Mucosa of descending colon (tissue), 3 donors: ENCODE measurements at regions not wholly inside any gene's neighbourhood (a gene's known extent, or its start where the extent isn't known, plus 50 kb on each side); places are given as distances from the start of the nearest gene placed in this dataset.

Experiments used
- ATAC-seq: fragments of 200-7000 bp; cut with Tn5 transposase; one replicate; pipeline ENCODE4 v1.9.1; 2020; ENCODE audit warnings: mild to moderate bottlenecking, moderate library complexity
- DNase-seq, 3 donors: peaks; one replicate each; pipeline ENCODE4 v3.0.0-alpha.2; 2020
- H3K36me3 ChIP-seq: fragments of 200-600 bp; one replicate; pipeline ENCODE4 v1.8.0; 2021; ENCODE audit warnings: low read depth, mild to moderate bottlenecking
- H3K4me1 ChIP-seq: fragments of 200-600 bp; one replicate; pipeline ENCODE4 v1.8.0; 2021; ENCODE audit warnings: low read depth, mild to moderate bottlenecking
- H3K4me3 ChIP-seq: fragments of 200-600 bp; one replicate; pipeline ENCODE4 v1.8.0; 2021; ENCODE audit warnings: mild to moderate bottlenecking
- H3K9me3 ChIP-seq: fragments of 200-600 bp; one replicate; pipeline ENCODE4 v1.8.0; 2021; ENCODE audit warnings: mild to moderate bottlenecking
- intact Hi-C, 2 donors: fragments of 100-400 bp; cut with DNase I in 1 of 2; cut with micrococcal nuclease in 1 of 2; formaldehyde crosslinking; loops; one replicate each; pipeline versions ENCODE4 v1.11.0 to v1.11.1; 2022; cut with DNase I, micrococcal nuclease
- TF ChIP-seq, protein P1 (sequence below): fragments of 200-600 bp; IDR thresholded peaks from one replicate; pipeline ENCODE4 v1.8.0; 2022; ENCODE audit warnings: antibody characterized with exemption, mild to moderate bottlenecking
- donor health status: DM: no; HTN: no; CAD: no; lungs with moderate emphysema.
- donor health status: DM: no; HTN: no; CAD: no.
- donor health status: DM: no; HTN: yes; CAD: no.

DNA sequence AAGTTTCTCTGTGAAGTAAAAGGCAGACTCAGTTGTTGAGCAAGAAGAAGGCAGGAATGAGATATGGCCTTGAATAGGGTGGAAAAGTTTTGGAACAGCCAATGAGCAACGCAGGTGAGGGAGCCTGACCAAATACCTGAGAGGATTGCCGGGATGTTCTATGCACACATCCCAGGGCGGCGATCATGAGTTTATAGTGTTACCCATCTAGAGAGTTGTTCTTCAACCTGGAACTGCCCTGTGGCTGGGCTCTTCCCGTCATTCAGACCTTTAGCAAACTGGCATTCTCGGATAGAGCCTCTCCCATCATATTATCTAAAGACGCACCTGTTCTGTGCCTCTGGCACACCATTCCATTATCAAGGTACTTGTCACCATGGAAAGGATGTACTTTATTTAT lies 103.0 kb upstream of the KIF5B start:
- no peaks in the 10 kb centered on the region for H3K36me3 ChIP-seq
- H3K4me1 ChIP-seq: no peaks in the 10 kb centered on the region
- TF ChIP-seq, protein P1, sequence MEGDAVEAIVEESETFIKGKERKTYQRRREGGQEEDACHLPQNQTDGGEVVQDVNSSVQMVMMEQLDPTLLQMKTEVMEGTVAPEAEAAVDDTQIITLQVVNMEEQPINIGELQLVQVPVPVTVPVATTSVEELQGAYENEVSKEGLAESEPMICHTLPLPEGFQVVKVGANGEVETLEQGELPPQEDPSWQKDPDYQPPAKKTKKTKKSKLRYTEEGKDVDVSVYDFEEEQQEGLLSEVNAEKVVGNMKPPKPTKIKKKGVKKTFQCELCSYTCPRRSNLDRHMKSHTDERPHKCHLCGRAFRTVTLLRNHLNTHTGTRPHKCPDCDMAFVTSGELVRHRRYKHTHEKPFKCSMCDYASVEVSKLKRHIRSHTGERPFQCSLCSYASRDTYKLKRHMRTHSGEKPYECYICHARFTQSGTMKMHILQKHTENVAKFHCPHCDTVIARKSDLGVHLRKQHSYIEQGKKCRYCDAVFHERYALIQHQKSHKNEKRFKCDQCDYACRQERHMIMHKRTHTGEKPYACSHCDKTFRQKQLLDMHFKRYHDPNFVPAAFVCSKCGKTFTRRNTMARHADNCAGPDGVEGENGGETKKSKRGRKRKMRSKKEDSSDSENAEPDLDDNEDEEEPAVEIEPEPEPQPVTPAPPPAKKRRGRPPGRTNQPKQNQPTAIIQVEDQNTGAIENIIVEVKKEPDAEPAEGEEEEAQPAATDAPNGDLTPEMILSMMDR: no peak
- DNase-seq (no peak), ATAC-seq (peak; percentile 59)
- no peaks in the 10 kb centered on the region for H3K9me3 ChIP-seq
- H3K4me3 ChIP-seq: no peak overlapping the region
- intact Hi-C loops: no loop called here

DNA sequence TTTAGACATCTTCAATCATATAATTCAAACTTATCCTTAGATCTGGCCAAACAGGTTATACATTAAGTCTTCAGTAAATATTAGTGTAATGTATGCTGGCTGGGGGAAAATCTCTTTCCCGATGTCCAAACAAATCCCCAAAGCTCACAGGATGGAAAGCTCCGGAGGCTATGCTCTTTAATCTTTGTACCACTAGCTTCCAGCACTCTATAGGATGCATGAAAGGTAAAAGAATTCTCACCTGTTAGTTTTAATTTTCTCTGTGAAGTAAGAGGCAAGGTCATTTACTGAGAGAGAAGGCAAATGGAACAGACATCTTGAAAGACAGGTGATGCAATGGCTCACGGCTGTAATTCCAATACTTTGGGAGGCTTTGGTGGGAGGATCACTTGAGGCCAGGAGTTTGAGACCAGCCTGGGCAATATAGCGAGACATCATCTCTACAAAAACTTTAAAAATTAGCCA lies 99.8 kb upstream of the KIF5B start:
- Histone ChIP-seq H3K4me3 (no peak overlapping the region), H3K9me3 (no peaks in the 10 kb centered on the region), H3K36me3 (no peaks in the 10 kb centered on the region), H3K4me1 (no peaks in the 10 kb centered on the region)
- ATAC-seq (no peak), DNase-seq (no peak)
- intact Hi-C loops: no loop called here
- TF ChIP-seq, protein P1: no peak

DNA sequence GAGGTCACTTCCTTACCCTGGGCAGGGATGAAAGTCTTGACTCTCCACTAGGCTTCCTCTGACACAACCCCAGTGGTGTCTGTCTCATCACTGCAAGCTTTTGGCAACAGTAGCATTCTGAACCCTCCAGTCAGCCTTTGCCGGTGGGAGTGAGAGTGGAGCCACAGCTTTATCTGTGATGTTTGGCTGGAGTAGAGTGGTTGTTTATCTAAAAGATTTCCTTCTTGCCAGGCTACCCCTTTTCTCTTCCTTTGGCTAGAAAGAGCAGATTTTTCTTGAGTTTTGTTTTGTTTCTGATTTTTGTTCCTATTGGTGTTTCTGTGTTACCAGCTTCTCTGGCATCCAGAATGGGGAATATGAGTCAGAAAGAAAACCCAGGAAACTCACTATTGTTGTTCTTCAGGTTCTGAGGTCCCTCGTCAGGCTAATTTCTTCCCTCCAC lies 98.9 kb upstream of the KIF5B start:
- Histone ChIP-seq H3K9me3 (no peaks in the 10 kb centered on the region), H3K4me3 (no peak overlapping the region), H3K36me3 (no peaks in the 10 kb centered on the region), H3K4me1 (no peaks in the 10 kb centered on the region)
- intact Hi-C loops: no loop called here
- no peak for ATAC-seq
- TF ChIP-seq, protein P1: no peak
- DNase-seq: no peak

DNA sequence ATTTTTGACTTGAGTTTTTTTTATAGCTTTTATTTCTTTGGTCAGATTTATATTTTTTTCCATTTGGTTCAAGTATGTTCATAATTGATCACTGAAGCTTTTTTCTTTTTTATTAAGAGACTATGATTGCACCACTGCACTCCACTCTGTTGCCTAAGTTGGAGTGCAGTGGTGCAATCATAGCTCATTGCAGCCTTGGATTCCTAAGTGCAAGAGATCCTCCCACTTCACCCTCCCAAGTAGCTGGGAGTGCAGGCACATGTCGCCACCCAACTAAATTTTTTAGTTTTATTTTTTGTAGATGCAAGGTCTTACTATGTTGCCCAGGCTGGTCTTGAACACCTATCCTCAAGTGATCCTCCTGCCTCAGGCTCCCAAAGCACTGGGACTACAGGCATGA lies 97.7 kb upstream of the KIF5B start:
- no peaks in the 10 kb centered on the region for H3K36me3 ChIP-seq
- H3K4me1 ChIP-seq: no peaks in the 10 kb centered on the region
- H3K4me3 ChIP-seq: no peak overlapping the region
- H3K9me3 ChIP-seq: no peaks in the 10 kb centered on the region
- intact Hi-C loops: no loop called here
- DNase-seq: no peak
- no peak for ATAC-seq
- TF ChIP-seq, protein P1: no peak

DNA sequence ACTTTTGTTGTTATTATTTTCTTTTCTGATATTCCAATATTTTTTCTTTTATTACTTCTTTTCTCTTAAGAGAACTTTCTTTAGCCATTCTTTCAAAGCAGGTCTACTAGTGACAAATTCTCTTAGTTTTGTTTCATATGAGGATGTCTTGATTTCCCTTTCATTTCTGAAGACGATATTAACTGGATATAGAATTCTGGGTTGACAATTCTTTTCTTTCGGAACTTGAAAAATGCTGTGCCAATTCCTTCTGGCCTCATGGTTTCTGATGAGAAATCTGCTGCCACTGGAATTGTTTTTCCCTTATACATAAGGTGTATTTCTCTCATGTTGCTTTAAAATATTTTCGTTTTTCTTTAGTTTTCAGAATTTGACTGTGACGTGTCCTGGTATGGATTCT lies 97.0 kb upstream of the KIF5B start:
- Histone ChIP-seq H3K9me3 (no peaks in the 10 kb centered on the region), H3K36me3 (no peaks in the 10 kb centered on the region), H3K4me3 (no peak overlapping the region), H3K4me1 (no peaks in the 10 kb centered on the region)
- ATAC-seq: no peak
- TF ChIP-seq, protein P1: no peak
- intact Hi-C loops: no loop called here
- DNase-seq: no peak

DNA sequence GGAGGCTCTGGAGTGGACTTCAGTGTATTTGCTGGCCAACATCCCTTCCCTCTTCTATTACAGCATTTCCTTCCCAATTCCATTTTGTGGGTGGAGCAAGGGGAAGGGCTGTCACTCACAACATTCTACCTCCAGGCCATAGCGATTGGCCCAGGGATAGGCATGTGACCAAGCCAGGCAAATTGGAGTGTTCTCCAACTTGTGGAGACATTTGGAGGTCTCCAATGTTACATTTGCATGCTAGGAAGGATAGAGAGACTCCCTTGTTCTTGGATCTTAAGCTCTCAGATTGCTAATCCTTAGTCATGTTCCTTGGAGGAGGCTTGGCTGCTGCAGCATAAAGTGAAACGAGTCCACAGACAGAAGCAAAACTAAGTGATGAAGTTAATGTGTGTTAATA lies 95.6 kb upstream of the KIF5B start:
- H3K4me3 ChIP-seq: no peak overlapping the region
- ATAC-seq: no peak
- H3K36me3 ChIP-seq: no peaks in the 10 kb centered on the region
- TF ChIP-seq, protein P1: no peak
- intact Hi-C loops: no loop called here
- no peaks in the 10 kb centered on the region for H3K9me3 ChIP-seq
- no peak for DNase-seq
- H3K4me1 ChIP-seq: no peaks in the 10 kb centered on the region
